COLO668 (cell line): ENCODE measurements at regions not wholly inside any gene's neighbourhood (a gene's known extent, or its start where the extent isn't known, plus 50 kb on each side); places are given as distances from the start of the nearest gene placed in this dataset.

ENCODE experiments used
- DNase-seq: peaks from one replicate; lab custom pipeline; 2025; ENCODE audit not compliant: unreplicated experiment; lab: John Stamatoyannopoulos, UW

DNA sequence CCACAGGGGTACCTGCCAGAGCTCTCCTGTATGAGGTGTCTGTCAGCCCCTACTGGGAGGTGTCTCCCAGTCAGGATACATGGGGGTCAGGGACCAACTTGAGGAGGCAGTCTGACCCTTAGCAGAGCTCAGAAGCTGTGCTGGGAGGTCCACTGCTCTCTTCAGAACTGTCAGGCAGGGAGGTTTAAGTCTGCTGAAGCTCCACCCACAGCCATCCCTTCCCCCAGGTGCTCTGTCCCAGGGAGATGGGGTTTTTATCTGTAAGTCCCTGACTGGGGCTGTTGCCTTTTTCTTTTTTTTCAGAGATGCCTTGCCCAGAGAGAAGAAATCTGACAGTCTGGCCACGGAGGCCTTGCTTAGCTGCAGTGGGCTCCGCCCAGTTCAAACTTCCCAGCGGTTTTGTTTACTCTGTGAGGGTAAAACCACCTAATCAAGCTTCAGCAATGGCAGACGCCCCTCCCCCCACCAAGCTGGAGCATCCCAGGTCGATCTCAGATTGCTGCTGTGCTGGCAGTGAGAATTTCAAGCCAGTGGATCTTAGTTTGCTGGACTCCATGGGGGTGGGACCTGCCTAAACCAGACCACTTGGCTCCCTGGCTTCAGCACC, 118.5 kb upstream of the RADX start:
- DNase-seq, result peak; percentile 3

DNA sequence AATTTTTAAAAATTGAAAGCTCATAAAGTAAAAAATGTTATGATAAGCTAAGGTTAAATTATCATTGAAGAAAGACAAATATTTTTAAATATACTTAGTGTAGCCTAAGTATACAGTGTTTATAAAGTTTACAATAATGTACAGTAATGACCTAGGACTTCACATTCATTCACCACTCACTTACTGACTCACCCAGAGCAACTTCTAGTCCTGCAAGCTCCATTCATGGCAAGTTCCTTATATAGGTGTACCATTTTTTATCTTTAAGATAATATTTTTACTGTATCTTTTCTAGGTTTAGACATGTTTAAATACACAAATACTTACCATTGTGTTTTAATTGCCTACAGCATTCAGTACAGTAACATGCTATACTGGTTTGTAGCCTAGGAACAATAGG, 112.3 kb upstream of the RADX start:
- DNase-seq, result no peak

DNA sequence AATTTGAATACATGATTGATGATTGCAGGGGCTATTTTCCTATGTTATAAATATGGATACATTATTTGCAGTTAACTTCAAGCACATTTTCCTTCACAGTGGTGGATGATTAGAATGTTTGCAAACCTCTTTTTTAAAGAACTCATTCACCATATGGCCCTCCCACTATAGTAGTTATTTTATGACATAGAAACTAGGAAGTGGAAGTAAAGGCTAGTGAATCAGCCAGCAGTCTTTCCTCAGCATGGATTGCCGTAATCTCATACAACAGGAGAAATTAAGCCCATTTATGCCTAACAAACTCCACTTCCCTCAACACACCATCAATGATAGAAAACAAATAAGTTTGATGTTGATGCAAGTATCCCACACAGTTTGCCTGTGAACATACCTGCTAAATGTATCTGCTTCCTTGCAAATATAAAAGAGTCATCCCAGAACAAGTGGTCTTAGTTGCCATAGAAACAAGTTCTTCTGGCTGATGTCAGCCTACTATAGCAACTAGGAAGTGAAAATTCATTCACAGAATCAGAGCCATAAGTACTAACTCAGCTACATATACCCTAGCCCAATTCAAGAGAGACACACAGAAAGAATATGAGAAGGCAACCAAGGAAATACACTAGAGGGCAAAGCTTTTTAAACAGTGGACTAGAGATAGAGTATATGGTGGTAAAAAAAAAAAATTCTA, 100.9 kb upstream of the RADX start:
- DNase-seq, result no peak
